PC-3 (cell line): ENCODE measurements at regions not wholly inside any gene's neighbourhood (a gene's known extent, or its start where the extent isn't known, plus 50 kb on each side); places are given as distances from the start of the nearest gene placed in this dataset.

ENCODE experiments used
- EZH2 ChIP-seq: fragments of 300-600 bp; sonication (generic); IDR thresholded peaks from one replicate; pipeline ENCODE4 v1.6.1; 2017; ENCODE audit warnings: antibody characterized with exemption, mild to moderate bottlenecking, low read length; ENCODE audit not compliant: unreplicated experiment
- TF ChIP-seq, protein P1 (sequence below): fragments of 300-600 bp; sonication (generic); conservative IDR thresholded peaks from 2 replicates; pipeline ENCODE4 v1.5.1; 2017; ENCODE audit warnings: antibody characterized with exemption, low read depth, mild to moderate bottlenecking, low read length

DNA sequence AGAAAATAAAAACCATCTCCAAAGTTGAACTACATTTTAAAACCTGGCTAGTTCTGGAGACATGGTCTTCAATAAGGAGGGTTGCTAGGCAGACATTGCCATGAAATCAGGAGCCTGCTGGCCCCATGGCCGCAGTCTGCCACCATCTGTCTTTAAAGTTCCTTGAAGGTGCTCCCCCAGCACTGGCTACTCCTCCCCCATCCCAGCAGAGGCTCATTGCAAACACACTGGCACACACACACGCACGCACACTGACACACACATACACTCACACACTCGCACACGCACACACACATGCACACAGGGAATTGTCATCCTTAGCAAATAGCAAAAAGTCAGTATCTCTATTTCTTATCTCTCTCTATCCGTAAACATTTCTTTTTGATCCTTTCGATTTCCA, 68.4 kb downstream of the ZIC5 start:
- TF ChIP-seq, protein P1, sequence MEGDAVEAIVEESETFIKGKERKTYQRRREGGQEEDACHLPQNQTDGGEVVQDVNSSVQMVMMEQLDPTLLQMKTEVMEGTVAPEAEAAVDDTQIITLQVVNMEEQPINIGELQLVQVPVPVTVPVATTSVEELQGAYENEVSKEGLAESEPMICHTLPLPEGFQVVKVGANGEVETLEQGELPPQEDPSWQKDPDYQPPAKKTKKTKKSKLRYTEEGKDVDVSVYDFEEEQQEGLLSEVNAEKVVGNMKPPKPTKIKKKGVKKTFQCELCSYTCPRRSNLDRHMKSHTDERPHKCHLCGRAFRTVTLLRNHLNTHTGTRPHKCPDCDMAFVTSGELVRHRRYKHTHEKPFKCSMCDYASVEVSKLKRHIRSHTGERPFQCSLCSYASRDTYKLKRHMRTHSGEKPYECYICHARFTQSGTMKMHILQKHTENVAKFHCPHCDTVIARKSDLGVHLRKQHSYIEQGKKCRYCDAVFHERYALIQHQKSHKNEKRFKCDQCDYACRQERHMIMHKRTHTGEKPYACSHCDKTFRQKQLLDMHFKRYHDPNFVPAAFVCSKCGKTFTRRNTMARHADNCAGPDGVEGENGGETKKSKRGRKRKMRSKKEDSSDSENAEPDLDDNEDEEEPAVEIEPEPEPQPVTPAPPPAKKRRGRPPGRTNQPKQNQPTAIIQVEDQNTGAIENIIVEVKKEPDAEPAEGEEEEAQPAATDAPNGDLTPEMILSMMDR, result no peak
- no peak for TF ChIP-seq EZH2
